K562 (cell line): ENCODE measurements at regions not wholly inside any gene's neighbourhood (a gene's known extent, or its start where the extent isn't known, plus 50 kb on each side); places are given as distances from the start of the nearest gene placed in this dataset.

Experiments used
- FOXK1 ChIP-seq: sonication (generic); formaldehyde crosslinking; IDR thresholded peaks from 2 replicates; pipeline ENCODE4 v1.8.0; 2022; ENCODE audit warnings: missing genetic modification reagents, mild to moderate bottlenecking, borderline replicate concordance
- KAT2B ChIP-seq: IDR thresholded peaks from one replicate; pipeline ENCODE4 v1.6.1; 2012; ENCODE audit warnings: low read depth, mild to moderate bottlenecking, control low read depth, inconsistent platforms, low read length, moderate library complexity
- KDM5B ChIP-seq: fragments of 200-600 bp; sonication (generic); IDR thresholded peaks from 2 replicates; pipeline ENCODE4 v1.6.1; 2012; ENCODE audit warnings: low read depth, mild to moderate bottlenecking, moderate library complexity, low read length, control low read depth, inconsistent platforms; ENCODE audit not compliant: insufficient replicate concordance
- KHSRP ChIP-seq: fragments of 450-650 bp; IDR thresholded peaks from 2 replicates; pipeline ENCODE4 v1.6.1; 2017
- NKRF ChIP-seq: fragments of 450-650 bp; IDR thresholded peaks from 2 replicates; pipeline ENCODE4 v1.6.1; 2016; ENCODE audit warnings: borderline replicate concordance
- POLR3A ChIP-seq: IDR thresholded peaks from 2 replicates; pipeline ENCODE4 v1.6.1; 2011; ENCODE audit warnings: borderline replicate concordance, mild to moderate bottlenecking, moderate library complexity; ENCODE audit not compliant: insufficient read length, insufficient read depth; ENCODE audit errors: extremely low read depth
- RB1 ChIP-seq: fragments of 450-650 bp; IDR thresholded peaks from 2 replicates; pipeline ENCODE4 v1.6.1; 2017; ENCODE audit warnings: low read depth, mild to moderate bottlenecking
- RBFOX2 ChIP-seq: fragments of 200-400 bp; formaldehyde crosslinking; IDR thresholded peaks from 2 replicates; pipeline ENCODE4 v1.6.1; 2017; ENCODE audit warnings: low read depth, mild to moderate bottlenecking, low read length, moderate library complexity
- RBM34 ChIP-seq: fragments of 200-400 bp; formaldehyde crosslinking; IDR thresholded peaks from 2 replicates; pipeline ENCODE4 v1.6.1; 2018; ENCODE audit warnings: low read length, borderline replicate concordance; ENCODE audit not compliant: insufficient read depth
- SREBF2 ChIP-seq: sonication (generic); formaldehyde crosslinking; IDR thresholded peaks from 2 replicates; pipeline ENCODE4 v1.4.0; 2020; ENCODE audit warnings: mild to moderate bottlenecking, missing genetic modification reagents
- SRSF1 ChIP-seq: fragments of 200-400 bp; formaldehyde crosslinking; IDR thresholded peaks from 2 replicates; pipeline ENCODE4 v1.6.1; 2017; ENCODE audit warnings: mild to moderate bottlenecking, low read depth, low read length, moderate library complexity
- ZNF41 ChIP-seq: fragments of 250-450 bp; sonication (Bioruptor Pico); conservative IDR thresholded peaks from 2 replicates; pipeline ENCODE4 v1.4.0; 2020; ENCODE audit warnings: mild to moderate bottlenecking
- ZNF592 ChIP-seq: fragments of 450-650 bp; IDR thresholded peaks from 2 replicates; pipeline ENCODE4 v1.6.1; 2017; ENCODE audit warnings: antibody characterized with exemption, mild to moderate bottlenecking
- ZNF785 ChIP-seq: fragments of 250-450 bp; sonication (Bioruptor Pico); IDR thresholded peaks from 2 replicates; pipeline ENCODE4 v1.4.0; 2020; ENCODE audit warnings: mild to moderate bottlenecking
- TF ChIP-seq, protein P1 (sequence below): IDR thresholded peaks from 2 replicates; pipeline ENCODE4 v1.6.1; 2011; ENCODE audit not compliant: insufficient read length; ENCODE audit errors: extremely low read depth
- TF ChIP-seq, protein P2 (sequence below): sonication (generic); formaldehyde crosslinking; IDR thresholded peaks from 2 replicates; pipeline ENCODE4 v1.8.0; 2022; ENCODE audit warnings: mild to moderate bottlenecking, missing genetic modification reagents
- TF ChIP-seq, protein P3 (sequence below): fragments of 200-800 bp; sonication (Bioruptor generic); IDR thresholded peaks from 2 replicates; pipeline ENCODE4 v1.6.1; 2017; ENCODE audit warnings: missing genetic modification characterization, missing compliant biosample characterization

DNA sequence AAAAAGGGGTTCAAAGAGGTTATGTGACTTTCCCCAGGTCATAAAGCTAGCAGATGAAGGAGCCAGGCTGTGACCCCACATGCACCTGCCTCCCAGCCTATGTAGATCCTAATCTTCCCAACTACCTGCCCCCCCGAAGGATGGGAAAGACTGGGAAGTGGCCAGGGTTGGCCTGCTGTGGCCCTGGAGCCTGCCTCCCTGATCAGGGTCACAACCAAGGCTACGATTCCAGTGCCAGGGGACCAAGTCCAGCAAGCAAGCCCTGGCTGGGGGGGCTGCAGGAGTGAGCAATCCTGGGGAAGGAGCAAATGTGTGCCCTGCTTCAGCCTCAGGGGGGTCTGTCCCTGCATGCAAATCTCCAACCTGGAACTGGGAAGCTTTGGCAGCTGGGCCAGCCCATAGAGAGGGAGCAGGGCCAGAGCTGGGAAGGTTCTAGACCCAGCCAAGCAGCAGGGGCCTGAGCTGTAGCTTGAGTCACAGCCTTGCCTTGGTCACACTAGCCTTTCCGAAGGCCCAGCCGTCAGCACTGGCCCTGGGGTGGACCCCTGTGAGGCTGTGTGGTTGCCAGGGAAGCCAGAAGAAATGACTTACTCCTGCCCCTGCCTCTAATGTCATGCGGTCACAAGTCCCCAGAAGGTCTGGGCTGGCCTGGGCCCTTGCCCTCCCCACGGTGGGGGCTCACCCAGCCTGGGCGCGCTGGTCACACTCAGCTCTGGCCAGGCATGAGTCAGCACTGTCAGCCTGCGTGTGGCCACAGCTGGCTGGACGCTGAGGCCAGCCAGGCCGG lies 96.4 kb upstream of the ZMIZ1 start (continued):
- TF ChIP-seq, protein P1, sequence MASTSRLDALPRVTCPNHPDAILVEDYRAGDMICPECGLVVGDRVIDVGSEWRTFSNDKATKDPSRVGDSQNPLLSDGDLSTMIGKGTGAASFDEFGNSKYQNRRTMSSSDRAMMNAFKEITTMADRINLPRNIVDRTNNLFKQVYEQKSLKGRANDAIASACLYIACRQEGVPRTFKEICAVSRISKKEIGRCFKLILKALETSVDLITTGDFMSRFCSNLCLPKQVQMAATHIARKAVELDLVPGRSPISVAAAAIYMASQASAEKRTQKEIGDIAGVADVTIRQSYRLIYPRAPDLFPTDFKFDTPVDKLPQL = no peak
- TF ChIP-seq KHSRP = no peak
- peak; percentile 97 for TF ChIP-seq ZNF592
- TF ChIP-seq ZNF41 = no peak
- no peak for TF ChIP-seq NKRF
- TF ChIP-seq SRSF1 = no peak
- peak; percentile 51 for TF ChIP-seq RB1
- 0 out of 2 replicates have a peak, but pooled peaks have one; percentile 34 for TF ChIP-seq RBFOX2
- TF ChIP-seq, protein P2, sequence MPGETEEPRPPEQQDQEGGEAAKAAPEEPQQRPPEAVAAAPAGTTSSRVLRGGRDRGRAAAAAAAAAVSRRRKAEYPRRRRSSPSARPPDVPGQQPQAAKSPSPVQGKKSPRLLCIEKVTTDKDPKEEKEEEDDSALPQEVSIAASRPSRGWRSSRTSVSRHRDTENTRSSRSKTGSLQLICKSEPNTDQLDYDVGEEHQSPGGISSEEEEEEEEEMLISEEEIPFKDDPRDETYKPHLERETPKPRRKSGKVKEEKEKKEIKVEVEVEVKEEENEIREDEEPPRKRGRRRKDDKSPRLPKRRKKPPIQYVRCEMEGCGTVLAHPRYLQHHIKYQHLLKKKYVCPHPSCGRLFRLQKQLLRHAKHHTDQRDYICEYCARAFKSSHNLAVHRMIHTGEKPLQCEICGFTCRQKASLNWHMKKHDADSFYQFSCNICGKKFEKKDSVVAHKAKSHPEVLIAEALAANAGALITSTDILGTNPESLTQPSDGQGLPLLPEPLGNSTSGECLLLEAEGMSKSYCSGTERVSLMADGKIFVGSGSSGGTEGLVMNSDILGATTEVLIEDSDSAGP = no peak
- no peak for TF ChIP-seq KDM5B
- no peak for TF ChIP-seq RBM34
- TF ChIP-seq, protein P3, sequence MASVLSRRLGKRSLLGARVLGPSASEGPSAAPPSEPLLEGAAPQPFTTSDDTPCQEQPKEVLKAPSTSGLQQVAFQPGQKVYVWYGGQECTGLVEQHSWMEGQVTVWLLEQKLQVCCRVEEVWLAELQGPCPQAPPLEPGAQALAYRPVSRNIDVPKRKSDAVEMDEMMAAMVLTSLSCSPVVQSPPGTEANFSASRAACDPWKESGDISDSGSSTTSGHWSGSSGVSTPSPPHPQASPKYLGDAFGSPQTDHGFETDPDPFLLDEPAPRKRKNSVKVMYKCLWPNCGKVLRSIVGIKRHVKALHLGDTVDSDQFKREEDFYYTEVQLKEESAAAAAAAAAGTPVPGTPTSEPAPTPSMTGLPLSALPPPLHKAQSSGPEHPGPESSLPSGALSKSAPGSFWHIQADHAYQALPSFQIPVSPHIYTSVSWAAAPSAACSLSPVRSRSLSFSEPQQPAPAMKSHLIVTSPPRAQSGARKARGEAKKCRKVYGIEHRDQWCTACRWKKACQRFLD (CRISPR knock-in tag) = 0 out of 2 replicates have a peak, but pooled peaks have one; percentile 22
- no peak for TF ChIP-seq POLR3A
- TF ChIP-seq SREBF2 (CRISPR knock-in tag) = no peak
- TF ChIP-seq KAT2B = no peak
- no peak for TF ChIP-seq ZNF785 (CRISPR knock-in tag)
- TF ChIP-seq FOXK1 (CRISPR knock-in tag) = no peak
